ENCODE measurements at regions not wholly inside any gene's neighbourhood (a gene's known extent, or its start where the extent isn't known, plus 50 kb on each side); places are given as distances from the start of the nearest gene placed in this dataset.

DNA sequence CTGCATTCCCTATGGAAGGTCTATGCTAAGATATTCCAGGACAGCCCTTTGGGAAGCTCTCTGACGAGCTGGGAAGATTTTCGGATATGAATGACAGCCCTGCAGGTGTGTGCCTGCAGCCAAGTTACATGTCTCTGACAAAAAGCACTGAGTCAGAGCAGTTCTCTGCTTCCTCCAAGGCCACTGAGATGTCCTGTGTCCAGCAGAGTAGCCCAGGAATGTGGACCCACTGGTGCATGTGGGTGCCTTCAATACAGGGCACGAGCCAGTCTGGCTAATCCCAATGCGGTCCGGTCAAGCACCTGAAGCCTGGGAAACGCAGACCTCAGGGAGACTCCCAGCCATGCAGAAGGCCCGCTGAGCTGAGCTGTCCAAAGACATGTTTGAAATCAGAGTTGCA lies 565.7 kb downstream of the TCERG1L start:
- DNase-seq (ENCODE audit: low read depth) = no peak

DNA sequence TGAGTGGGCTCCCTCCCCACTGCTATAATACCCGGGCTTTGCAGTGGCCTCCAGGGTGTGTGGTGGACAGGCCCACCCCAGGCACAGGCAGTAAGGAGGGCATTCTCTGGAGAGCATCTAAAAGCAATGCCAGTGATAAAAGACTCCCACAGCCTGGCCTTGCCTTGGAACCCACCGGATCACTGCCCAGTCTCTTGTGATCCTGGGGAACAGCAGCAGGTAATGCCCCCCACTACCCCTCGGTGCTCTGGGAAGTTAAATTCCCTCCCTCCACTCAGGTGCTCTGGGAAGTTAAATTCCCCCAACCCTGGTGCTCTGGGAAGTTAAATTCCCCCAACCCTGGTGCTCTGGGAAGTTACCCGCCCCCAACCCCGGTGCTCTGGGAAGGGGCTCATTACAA lies 565.2 kb downstream of the TCERG1L start:
- DNase-seq (ENCODE audit: low read depth) = no peak

- DNase-seq (ENCODE audit: low read depth) = no peak
These were observed 564.2 kb downstream of the TCERG1L start for GRCh38 chr10:130747356-130747755.

- no peak for DNase-seq (ENCODE audit: low read depth)
These were observed 563.6 kb downstream of the TCERG1L start for GRCh38 chr10:130747946-130748345.

- no peak for DNase-seq (ENCODE audit: low read depth)
These were observed 563.0 kb downstream of the TCERG1L start for GRCh38 chr10:130748409-130749057.

DNA sequence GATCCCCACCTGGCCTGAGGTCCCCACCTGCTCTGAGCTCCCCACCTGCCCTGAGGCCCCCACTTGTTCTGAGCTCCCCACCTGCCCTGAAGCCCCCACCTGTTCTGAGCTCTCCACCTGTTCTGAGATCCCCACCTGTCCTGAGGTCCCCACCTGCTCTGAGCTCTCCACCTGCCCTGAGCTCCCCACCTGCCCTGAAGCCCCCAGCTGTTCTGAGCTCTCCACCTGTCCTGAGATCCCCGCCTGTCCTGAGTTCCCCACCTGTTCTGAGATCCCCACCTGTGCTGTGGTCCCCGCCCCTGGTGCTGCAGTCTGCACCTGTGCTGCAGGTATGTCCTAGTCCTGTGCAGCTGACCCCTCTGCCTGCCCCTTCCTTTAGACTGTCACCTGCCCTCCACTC lies 561.6 kb downstream of the TCERG1L start:
- DNase-seq (ENCODE audit: low read depth) = no peak

- no peak for DNase-seq (ENCODE audit: low read depth)
These were observed 561.1 kb downstream of the TCERG1L start for GRCh38 chr10:130750441-130750840.

GRCh38 chr10:130751106-130751840 lies 560.2 kb downstream of the TCERG1L start:
- DNase-seq (ENCODE audit: low read depth) = no peak

- no peak for DNase-seq (ENCODE audit: low read depth)
These were observed 559.7 kb downstream of the TCERG1L start for GRCh38 chr10:130751851-130752250.

GRCh38 chr10:130756651-130757050 lies 554.9 kb downstream of the TCERG1L start:
- no peak for DNase-seq (ENCODE audit: low read depth)

DNA sequence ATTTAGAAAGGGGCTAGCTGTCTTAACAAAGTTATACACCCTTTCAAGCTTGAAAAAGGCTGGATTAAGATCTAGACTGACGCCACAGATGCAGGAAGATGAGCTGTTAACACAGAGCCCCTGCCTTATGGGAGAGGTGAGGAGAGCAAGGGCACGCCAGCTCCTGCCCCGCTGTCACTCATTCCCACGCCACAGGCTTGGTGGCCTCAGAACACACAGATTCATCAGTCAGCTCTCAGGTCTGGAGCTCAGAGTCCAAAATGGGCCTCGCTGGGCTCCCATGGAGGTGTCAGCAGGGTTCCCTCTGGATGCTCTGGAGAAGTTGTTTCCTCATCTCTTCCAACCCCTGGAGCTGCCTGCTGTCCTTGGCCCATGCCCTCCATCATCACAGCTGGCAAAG lies 554.2 kb downstream of the TCERG1L start:
- DNase-seq (ENCODE audit: low read depth) = no peak

- DNase-seq (ENCODE audit: low read depth) = no peak
These were observed 553.6 kb downstream of the TCERG1L start for GRCh38 chr10:130757821-130758489.

DNA sequence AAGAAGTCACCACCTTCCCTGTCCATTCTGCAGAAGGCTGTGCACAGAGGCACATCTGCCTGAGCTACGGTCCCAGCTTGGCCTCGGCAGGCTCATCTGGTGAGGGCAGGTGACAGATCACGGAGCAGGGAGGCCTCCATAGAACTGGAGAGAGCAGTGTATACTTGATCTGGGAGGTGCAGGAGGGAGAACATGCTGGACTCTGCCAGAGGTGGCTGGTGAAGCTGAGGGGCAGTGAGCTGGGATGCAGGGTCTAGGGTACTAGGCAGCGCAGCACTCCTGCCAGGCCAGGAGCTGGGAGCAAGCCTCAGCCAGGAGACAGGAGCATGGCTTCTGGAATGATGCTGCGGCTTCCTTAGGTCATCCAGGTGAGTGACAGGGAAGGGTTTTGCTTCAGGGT lies 553.0 kb downstream of the TCERG1L start:
- no peak for DNase-seq (ENCODE audit: low read depth)

DNA sequence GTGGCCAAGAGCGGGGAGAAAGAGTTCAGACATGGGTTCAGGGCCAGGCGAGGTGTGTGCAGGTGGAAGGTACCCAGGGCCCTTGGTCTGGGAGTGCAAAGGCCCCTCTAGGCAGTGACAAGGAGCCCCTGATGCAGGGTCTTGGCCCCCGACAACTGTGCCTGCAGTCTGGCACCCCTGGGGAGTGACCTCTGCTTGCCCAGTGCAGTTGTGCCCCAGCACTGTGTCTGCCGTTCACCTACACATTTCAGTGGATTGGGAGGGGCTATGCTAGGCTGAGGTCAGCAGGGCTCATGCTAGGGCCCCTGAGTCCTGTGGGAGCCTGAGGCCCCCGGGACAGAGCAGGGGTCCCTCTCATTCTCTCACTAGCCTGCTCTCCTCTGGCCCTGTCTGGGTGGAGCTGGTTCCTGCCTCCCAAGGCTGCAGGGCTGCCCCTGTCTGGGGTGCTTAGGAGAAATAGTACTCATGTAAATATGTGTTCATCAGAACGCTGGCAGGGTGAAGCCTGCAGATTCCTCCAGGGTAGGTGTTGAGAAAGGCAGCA lies 550.4 kb downstream of the TCERG1L start:
- no peak for DNase-seq (ENCODE audit: low read depth)

GRCh38 chr10:130761788-130762301 lies 549.7 kb downstream of the TCERG1L start:
- DNase-seq (ENCODE audit: low read depth) = no peak

GRCh38 chr10:130762491-130762890 lies 549.0 kb downstream of the TCERG1L start:
- no peak for DNase-seq (ENCODE audit: low read depth)

GRCh38 chr10:130763071-130763470 lies 548.5 kb downstream of the TCERG1L start:
- no peak for DNase-seq (ENCODE audit: low read depth)

- DNase-seq (ENCODE audit: low read depth) = no peak
These were observed 548.0 kb downstream of the TCERG1L start for GRCh38 chr10:130763491-130763890.

DNA sequence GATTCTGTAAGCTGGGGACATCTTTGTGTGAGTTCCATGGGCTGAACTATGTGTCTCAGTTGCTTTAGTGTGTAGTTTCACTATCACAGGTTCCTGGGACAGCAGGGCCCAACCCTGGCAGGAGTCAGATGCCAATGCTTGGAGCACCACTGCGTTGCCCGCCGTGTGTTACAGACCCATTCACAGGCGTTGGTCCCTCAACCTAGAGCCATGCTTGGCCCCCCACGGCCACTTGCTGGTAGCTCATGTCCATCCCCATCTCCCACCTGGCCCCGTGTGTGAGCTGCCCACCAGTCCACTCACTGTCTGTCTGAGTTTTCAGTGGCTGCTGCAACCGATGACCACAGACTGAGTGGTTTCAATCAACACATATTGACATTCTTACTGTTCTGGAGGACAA lies 546.9 kb downstream of the TCERG1L start:
- no peak for DNase-seq (ENCODE audit: low read depth)

GRCh38 chr10:130766071-130766470 lies 545.5 kb downstream of the TCERG1L start:
- DNase-seq (ENCODE audit: low read depth) = no peak

GRCh38 chr10:130767116-130767730 lies 544.3 kb downstream of the TCERG1L start:
- no peak for DNase-seq (ENCODE audit: low read depth)

Measured in fibroblast of the conjunctiva (primary cell).